ENCODE measurements at regions not wholly inside any gene's neighbourhood (a gene's known extent, or its start where the extent isn't known, plus 50 kb on each side); places are given as distances from the start of the nearest gene placed in this dataset.
"Not testable (repeated sequence)": the region's sequence is repeated elsewhere in the genome, so short reads cannot be mapped to it uniquely, and the experiment has no call there.

DNA sequence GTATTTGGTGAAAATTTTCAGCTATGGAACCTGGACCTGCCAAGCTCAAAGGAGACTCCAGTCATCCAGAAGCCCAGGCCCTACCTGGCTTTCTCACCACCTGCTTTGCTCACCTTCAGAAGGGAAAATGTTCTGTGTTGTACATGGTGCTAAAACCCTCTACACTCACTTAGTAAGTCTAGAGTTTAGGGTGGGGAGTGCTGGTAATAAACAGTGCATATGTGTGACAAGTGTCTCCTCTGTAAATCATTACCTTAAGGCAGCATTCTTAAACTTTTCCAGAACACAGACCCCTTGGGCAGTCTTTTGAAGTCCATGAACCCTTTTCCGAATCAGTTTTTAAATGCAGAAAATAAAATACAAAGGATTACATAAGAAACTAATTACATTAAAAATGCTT is 248.8 kb upstream of the PIK3R1 start:
- DNase-seq (ENCODE audit: low read depth, low spot score): no peak
- no peak overlapping the region for H3K27ac ChIP-seq

DNA sequence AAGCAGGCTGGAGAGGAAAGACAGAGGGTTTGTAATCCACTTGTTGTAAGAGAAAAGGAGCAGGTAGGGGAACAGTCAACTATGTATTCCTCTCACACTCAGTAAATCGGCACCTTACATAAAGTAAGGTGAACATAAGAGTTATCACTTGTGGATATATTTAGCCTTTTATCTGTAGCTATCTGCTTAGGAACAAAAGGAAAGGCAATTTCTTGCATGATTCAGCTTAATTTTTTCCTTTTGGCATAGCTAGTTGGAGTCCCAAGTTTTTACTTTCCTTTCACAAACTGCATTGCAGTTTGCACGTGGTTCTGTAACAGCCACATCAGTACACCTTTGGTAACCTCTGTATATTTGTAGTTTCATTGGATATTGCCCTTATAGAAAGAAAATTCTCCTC is 250.9 kb upstream of the PIK3R1 start:
- no peak for DNase-seq (ENCODE audit: low read depth, low spot score)

DNA sequence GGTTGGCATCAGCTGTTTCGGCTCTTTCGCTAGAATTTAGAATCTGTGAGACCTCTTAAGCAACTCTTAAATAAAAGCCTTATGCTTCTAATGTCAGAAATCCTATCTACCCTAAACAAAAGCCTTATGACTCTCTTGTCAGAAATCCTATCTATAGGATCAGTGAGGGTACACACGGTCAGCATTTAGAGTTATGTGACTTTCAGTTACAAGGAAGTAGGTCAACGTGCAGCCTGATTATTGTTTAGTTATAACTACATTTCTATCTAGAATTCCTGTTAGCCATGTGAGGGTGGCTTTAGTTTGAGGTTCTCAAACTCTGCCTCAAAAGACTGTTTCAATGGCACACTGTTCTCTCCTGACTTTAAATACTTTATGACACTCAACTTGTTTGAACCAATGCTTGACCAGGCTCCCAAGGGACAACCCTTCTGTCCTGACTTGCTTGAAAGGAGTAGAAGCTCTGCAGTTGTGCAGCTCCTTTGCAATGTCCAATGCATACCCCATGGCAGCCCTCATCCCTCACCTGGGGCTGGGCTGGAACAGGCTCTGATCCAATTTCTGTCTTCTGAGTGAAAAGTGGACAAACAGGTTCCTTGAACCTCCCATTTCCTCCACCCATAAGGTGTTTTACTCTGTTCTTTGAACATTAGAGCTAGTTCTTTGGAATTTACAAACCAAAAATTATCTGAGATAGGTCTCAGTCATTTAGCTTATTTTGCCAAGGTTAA is 251.6 kb upstream of the PIK3R1 start:
- no peak for DNase-seq (ENCODE audit: low read depth, low spot score)
- peak overlapping the region; percentile 29 for H3K27ac ChIP-seq

More for the DNA sequence above, 250.9 kb upstream of the PIK3R1 start:
- H3K27ac ChIP-seq: peak overlapping the region; percentile 29

DNA sequence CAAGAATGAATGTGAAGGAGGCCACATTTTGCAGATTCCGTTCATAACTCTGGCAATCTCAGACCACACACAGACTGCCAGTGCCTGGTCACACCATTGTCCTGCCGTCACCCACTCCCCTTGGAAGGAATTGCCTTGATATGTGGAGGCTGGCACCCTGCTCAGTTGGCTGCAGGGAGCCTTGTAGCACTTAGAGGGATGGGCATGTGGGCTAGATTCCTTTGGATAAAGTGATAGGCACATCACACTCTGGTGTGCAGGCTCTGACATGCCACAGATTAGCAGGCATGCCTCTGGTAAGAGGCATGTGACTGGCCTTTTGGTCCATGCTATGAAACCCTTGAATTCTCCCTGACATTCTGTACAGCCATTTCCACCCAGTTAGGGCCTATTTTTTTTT is 254.6 kb upstream of the PIK3R1 start:
- H3K27ac ChIP-seq: no peak overlapping the region
- peak; percentile 45 for DNase-seq (ENCODE audit: low read depth, low spot score)

DNA sequence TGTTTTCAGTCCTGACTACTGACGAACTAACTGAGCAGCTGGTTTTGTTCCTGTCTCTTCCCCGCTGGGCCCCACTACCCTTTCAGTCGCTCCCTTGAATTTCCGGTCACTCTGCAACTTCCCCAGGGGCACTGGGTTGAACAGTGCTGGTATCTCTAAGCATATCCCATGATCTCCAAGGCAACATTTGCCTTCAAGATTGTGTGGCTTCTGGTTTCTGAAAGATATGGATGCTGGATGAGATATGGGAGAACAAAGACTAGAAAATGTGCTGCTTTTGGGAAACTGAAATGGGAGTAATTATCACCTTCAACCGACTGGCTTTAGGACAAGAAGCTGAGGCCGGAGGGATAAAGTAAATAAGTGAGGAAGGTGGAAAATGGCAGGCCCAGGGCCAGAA is 258.2 kb upstream of the PIK3R1 start:
- H3K27ac ChIP-seq: no peak overlapping the region

DNA sequence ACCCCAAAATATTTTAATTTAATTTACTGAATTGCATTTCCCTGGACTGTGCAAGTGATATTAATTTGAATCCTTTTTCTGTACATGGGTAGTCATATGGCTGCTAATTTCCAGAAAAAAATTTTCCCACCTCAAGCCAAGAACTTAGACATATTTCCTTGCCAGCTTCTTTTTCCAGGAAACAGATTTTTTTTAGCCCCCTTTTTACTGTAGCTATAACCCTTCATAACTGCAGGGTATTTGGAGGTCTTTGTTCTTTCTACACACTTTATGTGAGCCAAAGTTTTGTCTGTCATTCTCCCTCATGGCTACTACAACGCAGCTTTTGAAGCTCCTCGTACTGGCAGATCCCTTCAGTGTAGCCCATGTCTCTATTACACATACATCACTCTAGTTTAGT is 261.2 kb upstream of the PIK3R1 start:
- DNase-seq (ENCODE audit: low read depth, low spot score): no peak
- H3K27ac ChIP-seq: no peak overlapping the region

More for the DNA sequence above, 258.2 kb upstream of the PIK3R1 start:
- no peak for DNase-seq (ENCODE audit: low read depth, low spot score)

DNA sequence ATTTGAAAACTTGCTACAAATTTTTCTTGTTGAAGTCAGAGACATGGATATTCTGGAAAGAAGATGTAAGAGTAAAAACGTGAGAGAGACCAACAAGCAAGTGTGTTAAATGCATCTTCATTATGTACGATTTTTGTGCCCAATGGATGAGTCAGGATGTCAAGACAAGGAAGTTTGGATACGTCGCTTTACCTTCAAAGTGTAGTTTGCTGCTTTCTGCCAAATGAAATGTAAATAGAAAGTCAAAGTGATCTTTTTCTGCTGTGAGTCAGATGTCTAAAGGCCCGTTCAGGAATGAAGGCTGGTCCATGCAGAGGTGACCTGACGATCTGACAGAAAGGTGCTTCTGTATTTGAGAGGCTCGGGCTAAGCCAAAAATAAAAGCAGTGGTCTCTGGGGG is 273.1 kb upstream of the PIK3R1 start:
- H3K27ac ChIP-seq: peak overlapping the region; percentile 12
- peak; percentile 39 for DNase-seq (ENCODE audit: low read depth, low spot score)

DNA sequence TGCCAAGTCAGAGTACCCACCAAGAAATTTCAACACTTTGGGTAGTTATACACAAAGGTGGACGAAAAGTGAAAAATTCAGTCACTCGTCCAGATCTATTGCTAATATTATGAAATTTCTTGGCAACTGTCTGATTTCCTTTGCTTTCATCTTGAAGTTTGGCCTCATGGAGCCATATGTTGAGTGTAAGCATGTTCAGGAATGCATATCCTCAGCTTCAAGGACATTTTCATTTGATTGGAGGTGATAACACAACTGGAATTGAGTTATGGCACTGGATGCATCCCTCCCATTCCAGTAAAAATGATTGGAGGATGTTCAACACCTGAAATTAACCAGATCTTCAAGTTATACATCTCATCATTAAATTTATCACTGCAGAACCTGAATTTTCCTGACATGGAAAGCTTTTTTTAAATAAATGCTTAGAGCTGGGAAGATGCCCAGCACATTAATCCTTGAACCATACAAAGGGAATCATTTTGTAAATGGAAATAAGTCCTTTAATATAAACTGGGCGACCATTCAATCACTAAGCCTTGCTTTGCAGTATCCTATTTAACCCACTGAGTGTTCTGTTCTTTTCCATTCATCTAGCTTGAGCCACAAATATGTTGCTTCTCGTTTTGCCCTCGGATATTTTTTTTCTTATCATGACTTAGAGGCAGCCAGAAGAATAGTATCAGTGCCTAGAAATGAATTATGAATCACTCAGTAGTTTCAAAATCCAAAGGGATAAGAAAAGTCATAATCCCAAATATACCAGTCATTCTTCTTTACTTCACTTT is 273.7 kb upstream of the PIK3R1 start:
- no peak for DNase-seq (ENCODE audit: low read depth, low spot score)
- H3K27ac ChIP-seq: peak overlapping the region; percentile 12

DNA sequence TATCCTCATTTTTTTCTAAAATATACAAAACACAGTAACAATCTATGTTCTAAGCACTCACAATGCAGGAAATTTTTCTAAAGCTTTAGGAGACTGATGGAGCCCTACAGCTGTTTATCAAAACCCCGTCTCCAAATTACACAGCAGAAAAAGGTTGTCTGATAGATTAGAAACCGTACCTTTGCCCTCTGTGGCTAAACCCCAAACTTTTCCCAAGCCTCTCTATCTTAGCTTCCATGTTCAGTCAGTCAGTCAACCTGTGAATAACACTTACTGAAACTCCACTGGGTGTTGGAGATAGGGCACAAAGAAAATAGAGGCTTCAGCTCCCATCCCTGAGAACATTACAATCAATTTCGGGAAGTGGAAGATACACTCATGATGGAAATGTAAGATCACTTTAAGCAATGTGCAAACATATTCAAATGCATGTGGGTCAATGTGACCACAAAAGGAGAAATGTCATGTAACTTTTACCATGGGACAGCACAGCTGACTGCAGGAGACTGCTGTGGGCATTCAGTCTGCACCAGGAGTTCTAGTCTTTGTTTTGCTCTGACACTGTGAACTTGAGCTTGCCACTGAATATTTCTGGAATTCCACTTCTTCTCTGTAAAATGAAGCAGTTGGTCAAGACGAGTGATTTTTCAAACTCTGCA is 279.5 kb upstream of the PIK3R1 start:
- no peak for DNase-seq (ENCODE audit: low read depth, low spot score)
- no peak overlapping the region for H3K27ac ChIP-seq

DNA sequence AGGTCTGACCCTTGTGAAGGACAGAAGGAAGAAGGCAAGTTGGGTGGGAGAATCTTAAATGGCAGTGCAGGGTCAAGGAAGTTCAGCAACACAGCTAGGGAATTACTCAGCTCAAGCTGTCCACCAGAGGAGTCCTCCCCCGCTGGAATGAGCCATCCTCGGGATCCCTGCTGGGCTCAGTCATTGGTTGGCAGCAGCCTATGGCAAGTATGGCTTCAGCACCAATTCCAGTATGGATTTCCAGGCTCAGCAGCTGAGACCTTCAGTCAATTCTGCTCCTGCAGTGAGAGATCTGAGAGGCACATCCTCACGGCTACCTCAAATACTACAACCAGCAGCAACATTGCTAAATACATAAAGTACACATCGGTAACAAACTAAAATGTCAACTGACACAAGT is 280.6 kb upstream of the PIK3R1 start:
- no peak for DNase-seq (ENCODE audit: low read depth, low spot score)
- no peak overlapping the region for H3K27ac ChIP-seq

DNA sequence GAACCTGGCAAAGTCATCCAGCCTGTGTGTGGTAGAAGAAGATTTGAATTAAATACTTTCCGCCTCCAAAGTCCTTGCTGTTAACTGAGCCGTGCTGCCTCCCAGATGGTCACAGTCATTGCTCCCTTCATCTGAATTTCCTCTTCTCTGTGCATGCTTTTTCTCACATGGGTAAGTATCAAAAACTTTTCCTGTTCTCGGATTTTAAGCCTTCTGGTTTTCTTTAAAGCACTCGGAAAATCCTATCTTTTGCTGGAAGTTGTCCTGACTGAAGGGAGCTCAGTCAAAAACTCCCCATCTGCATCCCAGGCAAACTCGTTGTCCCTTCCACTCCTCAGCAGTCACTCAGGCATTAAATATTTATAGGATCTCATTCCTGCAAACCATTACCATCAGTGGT is 290.0 kb upstream of the PIK3R1 start:
- H3K27ac ChIP-seq: no peak overlapping the region
- no peak for DNase-seq (ENCODE audit: low read depth, low spot score)

DNA sequence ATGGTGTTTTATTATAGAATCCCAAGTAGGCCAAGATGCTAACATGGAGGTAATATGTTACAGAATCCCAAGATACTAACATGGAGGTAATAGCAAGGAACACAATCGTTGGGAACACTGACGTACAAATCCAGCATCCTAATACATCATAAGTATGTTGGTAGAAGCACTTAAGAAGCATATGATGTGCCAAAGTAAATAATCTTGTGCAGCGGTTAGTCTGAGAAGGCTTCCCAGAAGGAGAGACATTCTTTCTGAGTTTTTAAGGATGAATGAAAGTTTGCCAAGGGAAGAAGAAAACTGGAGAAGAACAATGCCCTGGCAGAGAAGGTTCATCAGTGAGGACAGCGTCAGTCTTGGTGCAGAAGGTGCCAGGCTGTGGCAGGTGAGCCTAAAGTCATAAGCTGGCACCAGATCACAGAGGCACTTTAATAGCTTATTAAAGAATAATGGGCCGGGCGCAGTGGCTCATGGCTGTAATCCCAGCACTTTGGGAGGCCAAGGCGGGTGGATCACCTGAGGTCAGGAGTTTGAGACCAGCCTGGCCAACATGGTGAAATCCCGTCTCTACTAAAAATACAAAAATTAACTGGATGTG is 294.5 kb upstream of the PIK3R1 start:
- no peak for DNase-seq (ENCODE audit: low read depth, low spot score)
- no peak overlapping the region for H3K27ac ChIP-seq

DNA sequence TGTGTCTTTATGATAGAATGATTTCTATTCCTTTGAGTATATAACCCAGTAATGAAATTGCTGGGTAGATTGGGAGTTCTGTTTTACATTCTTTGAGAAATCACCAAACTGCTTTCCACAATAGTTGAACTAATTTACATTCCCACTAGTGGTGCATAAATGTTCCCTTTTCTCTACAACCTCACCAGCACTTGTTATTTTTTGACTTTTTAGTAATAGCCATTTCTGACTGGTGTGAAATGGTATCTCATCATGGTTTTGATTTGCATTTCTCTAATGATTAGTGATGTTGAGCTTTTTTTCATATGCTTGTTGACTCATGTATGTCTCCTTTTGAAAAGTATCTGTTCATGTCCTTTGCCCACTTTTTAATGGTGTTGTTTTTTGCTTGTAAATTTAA is 296.0 kb upstream of the PIK3R1 start:
- H3K27ac ChIP-seq; DNase-seq (ENCODE audit: low read depth, low spot score): not testable (repeated sequence)

DNA sequence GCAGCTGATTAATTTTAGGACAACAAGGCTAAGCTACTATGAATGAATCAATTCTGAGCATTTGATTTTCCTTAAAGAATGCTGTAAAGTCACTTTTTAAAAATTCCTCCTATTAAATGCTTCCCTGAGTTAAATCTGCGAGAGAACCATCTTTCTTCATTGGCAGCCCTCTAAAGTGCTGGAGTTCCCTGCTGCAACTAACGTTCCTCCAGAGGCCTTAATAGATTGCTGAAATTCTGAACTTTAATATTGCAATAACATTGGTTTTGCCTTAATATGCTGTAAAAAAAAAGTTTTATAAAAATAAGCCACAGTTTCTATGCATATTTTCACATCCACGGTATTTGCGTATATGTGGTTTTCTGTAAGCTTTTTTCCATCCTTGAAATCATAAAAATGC is 298.0 kb upstream of the PIK3R1 start:
- H3K27ac ChIP-seq: no peak overlapping the region
- DNase-seq (ENCODE audit: low read depth, low spot score): no peak

DNA sequence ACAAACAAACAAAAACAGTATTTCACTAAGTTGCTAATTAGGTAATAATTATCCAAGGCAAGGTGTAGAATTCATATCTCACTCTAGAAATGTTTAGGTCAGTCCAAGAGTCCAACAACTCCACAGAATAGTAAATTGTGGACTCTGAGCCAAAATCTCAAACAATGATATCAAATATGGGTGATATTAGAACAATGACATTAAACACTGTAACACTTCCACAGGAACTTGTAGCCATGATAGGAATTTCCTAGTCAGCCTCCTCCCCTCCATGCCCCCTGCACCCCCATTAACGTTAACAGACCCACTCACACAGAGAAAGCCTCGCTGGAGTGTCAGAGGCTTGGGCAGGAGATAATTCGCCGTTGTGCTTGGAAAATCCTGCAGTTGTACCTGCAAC is 305.0 kb upstream of the PIK3R1 start:
- H3K27ac ChIP-seq: no peak overlapping the region
- no peak for DNase-seq (ENCODE audit: low read depth, low spot score)

DNA sequence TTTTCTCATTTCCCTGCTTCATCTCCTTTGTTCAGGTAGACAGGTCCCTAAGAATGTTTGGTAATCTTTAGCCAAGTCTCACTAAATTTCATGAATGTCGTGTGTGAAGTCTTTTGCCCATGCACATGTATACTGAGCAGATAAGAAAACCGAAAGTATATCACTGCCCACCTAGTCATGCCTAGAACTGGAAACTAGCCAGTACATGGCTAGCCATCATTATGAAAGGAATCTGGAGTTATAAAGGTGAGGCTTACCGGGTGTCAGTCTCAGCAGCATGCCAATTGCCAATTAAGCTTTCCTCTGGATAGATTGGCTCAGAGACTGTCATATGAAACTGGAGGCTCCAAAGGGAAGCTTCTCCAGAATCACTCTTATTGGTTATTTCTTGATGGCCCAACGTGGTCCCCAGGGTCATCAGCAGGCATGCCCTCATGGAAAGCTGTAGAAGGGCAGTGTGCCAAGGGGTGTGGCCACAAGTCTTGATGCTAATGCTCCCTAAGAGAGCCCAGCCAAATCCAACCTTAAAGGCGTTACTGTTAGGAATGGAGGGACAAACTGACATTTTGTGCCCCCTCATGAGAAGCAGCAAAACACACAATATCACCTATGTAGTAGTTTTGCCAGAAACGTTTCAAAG is 307.3 kb upstream of the PIK3R1 start:
- DNase-seq (ENCODE audit: low read depth, low spot score): no peak
- H3K27ac ChIP-seq: no peak overlapping the region

DNA sequence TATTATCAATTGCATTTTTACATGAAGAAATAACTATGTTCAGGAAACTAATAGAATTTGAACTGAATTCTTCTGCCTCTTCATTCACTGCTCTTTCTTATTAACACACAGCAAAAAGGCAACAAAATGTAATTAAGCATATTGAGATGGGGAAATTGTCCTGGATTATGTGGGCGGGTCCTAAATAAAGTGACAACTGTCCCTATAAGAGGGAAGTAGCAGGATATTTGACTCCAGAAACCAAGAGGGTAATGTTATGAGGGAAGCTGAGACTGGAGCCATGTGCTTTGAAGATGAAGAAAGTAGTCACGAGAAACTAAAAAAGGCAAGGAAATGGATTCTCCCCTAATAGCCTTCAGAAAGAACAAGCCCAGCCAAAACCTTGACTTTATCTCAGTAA is 311.2 kb upstream of the PIK3R1 start:
- no peak overlapping the region for H3K27ac ChIP-seq
- no peak for DNase-seq (ENCODE audit: low read depth, low spot score)

DNA sequence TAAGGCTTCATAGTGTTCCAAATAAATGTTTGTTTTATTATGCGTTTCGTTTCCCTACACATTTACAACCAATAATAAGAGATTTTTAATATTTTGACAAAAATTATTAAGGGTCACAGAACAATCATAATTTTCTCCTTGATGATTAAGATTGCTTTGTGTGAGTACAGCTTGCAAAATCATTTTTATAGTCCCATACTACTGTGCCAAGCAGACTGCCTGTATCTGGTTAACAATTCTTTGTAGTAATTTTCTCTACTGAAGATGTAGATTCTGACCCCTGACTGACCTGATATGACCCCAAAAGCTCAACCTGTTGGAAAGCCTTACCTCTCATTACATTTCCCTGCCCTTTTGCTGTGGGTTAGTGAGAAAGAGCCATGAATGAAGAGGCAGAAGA is 311.9 kb upstream of the PIK3R1 start:
- no peak overlapping the region for H3K27ac ChIP-seq
- DNase-seq (ENCODE audit: low read depth, low spot score): no peak

DNA sequence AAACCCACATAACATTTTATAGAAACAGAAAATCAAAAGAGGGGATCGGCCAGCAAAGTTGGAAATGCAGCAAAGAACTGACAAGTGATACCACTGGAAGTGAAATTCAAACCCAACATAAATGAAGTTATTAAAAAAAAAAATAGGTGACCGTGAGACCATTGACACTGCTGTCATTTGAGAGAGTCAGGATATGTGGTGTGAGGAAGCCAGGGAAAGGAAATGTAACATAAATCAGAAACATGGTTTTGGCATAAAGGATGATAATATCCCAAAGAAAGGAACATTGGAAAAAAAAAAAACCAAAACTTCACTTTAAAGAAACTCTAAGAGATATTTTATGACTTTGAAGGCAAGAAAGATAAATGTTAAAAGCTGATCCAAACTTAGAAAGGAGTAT is 312.4 kb upstream of the PIK3R1 start:
- no peak for DNase-seq (ENCODE audit: low read depth, low spot score)
- H3K27ac ChIP-seq: no peak overlapping the region

DNA sequence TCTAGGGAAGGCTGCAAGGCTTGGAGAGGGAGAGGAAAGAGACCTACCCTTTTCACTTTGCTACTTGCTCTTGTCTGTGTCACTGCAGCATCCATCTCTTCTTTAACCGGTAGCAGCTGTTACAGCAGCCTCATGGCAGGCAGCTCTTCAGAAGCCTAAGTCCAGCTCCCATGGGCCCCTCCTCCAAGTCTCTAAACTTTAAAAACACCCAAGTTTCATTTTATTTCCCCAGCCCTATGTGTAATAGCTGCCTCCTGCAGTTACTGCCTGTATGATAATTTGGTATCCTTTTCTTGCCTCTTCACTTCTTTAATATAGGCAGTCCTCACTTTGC is 313.1 kb upstream of the PIK3R1 start:
- DNase-seq (ENCODE audit: low read depth, low spot score): no peak
- H3K27ac ChIP-seq: no peak overlapping the region
